GM13976 (cell line): ENCODE measurements at regions not wholly inside any gene's neighbourhood (a gene's known extent, or its start where the extent isn't known, plus 50 kb on each side); places are given as distances from the start of the nearest gene placed in this dataset.

ENCODE experiments used
- DNase-seq: peaks from one replicate; pipeline ENCODE4 v3.0.0; 2012; ENCODE audit warnings: low spot score
- in situ Hi-C: fragments of 300-500 bp; cut with MboI; formaldehyde crosslinking; loops from one replicate; pipeline ENCODE4 v1.12.0; 2022; ENCODE audit warnings: low sequenced_read_pairs, mixed read lengths, inconsistent platforms; ENCODE audit not compliant: unreplicated experiment
- TF ChIP-seq, protein P1 (sequence below): IDR thresholded peaks from 2 replicates; pipeline ENCODE4 v1.5.1; 2012; ENCODE audit warnings: borderline replicate concordance, mild to moderate bottlenecking; ENCODE audit not compliant: insufficient read depth; ENCODE audit errors: extremely low read depth, missing control alignments, control extremely low read depth

DNA sequence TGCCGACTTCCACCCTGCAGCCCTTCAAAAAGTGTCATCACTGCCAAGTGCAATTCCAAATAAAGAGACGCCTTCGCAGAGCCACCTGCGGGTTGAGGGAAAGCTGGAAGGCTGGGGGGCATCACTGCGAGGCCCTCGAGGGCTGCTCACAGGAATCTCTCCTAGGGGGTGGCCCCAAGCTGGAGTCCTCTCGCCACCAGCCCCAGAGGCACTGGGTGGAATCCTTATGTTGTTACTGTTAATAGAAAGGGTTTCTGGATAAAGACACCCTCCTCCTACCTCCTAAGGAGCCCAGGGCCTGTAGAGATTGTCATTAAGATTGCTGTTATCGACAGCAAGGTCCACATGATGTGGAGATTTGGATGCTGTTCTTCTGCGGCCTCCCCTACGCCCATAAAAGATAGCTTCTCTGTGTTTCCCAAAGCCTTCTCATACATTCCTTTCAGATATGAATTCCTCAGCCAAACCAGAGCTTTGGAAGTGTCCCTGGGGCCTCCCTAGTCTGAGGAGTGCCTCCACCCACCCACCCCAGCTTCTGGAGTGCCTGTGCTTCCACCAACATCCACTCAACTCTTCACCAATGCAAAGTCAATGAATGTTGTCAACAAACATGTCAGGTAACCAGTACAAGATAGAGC, 512.7 kb downstream of the SHQ1 start:
- in situ Hi-C loops: no loop called here
- no peak for DNase-seq
- TF ChIP-seq, protein P1, sequence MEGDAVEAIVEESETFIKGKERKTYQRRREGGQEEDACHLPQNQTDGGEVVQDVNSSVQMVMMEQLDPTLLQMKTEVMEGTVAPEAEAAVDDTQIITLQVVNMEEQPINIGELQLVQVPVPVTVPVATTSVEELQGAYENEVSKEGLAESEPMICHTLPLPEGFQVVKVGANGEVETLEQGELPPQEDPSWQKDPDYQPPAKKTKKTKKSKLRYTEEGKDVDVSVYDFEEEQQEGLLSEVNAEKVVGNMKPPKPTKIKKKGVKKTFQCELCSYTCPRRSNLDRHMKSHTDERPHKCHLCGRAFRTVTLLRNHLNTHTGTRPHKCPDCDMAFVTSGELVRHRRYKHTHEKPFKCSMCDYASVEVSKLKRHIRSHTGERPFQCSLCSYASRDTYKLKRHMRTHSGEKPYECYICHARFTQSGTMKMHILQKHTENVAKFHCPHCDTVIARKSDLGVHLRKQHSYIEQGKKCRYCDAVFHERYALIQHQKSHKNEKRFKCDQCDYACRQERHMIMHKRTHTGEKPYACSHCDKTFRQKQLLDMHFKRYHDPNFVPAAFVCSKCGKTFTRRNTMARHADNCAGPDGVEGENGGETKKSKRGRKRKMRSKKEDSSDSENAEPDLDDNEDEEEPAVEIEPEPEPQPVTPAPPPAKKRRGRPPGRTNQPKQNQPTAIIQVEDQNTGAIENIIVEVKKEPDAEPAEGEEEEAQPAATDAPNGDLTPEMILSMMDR: no peak

DNA sequence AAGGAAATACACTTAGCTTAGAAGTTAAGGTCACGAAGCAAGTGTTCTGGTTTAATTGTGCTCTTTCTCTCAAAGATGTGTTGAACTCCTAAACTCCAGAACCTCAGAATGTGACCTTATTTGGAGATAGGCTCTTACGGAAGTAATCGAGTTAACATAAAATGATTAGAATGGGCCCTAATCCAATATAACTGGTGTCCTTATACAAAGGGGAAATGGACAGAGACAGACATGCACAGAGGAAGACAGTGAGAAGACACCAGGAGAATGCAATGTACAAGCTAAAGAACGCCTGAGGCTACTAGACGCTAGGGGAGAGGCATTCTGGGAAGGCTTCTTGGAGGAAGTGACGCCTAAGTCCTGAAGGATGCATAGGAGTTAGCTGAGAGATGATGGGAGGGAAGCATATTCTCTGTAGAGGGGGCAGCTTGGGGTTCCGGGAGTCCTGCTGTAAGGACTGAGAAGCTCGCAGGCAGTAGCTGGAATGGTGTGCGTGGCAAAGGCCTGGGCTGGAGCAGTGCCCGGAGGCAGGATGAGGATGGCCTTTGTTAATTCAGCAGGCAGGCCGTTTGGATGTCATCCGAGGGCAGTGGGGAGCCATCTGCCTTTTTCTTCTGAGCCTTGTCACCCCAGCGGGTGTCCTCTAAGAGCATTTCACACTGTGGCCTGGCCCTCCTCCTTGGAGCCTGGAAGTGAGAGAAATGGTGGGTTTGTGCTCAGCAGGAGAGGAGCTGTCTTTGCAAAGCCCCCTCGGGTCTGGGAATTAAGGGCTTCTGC, 513.4 kb downstream of the SHQ1 start:
- TF ChIP-seq, protein P1: no peak
- no peak for DNase-seq
- in situ Hi-C loops: no loop called here

DNA sequence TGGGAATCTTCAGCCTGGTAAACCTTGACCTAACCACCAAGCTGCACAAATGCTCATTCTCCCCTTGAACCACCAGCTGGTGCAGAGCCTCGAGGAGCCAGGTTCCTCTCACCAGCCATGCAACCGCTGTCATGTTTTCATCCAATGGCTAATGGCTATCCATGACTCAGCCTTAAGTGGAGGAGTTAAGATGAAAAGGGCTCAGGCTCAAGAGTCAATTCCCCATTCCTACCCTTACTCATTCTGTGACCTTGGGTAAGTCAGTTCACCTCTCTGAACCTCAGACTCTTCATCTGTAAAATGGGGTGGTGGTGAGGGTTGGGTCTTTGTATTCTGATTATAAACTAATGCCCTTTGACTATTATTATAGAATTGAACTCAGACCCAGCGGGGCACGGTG, 515.6 kb downstream of the SHQ1 start:
- in situ Hi-C loops: no loop called here
- TF ChIP-seq, protein P1: no peak
- no peak for DNase-seq

DNA sequence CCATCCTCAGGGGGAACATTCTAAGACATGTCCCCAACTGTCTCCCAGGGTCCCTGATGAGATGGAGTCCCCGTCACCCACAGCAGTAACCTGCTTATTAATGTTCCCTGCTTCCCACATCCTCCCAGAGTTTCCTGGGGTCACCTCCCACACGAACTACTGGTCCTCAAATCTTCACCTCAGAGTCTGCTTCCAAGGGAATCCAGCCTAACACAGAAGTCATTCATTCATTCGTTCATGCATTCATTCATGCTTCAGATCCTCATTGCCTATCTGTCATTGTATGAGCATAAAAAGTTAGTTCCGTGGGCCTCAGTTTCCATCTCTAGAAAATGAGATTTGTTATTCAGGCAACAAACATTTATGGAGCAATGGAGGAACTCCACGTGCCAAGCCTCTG, 516.2 kb downstream of the SHQ1 start:
- TF ChIP-seq, protein P1: no peak
- in situ Hi-C loops: no loop called here
- no peak for DNase-seq

DNA sequence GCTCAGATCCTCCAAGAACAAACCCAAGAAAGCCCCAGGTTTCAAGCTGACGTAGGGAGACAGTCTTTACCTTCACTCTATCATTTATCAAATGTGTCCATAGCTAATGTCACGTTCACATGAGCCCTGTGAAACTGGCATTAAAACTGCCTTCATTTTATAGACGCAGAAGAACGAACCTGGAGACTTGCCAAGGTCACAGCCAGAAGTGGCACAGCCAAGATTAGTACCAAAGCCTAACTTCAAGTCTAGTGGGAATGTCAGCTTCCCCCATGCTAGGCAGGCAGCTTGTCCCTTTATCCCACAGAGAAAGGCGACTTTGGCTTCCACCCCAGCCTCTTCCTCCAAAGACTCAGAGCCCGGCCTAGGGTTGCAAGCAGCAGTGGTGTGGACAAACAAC, 517.2 kb downstream of the SHQ1 start:
- DNase-seq: no peak
- in situ Hi-C loops: no loop called here
- TF ChIP-seq, protein P1: no peak

DNA sequence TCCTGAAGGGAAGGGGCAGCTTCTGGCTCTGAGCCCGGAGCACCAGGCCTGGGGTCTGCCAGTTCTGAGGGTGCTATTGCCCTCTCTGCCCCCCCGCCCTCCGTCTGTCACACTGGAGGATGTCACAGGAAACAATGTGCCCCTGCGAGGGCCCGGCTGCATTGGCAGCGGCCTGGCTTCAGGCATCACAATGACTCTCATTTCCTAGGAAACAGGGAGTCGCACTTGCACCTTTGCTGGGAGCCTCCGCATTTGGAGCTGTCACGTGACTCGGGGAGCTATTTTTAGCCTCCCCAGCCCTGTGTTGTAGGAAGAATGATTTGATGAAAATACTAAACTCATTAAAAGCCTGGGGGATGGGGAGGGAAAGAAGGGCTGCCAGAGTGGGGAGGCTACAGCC, 518.9 kb downstream of the SHQ1 start:
- in situ Hi-C loops: no loop called here
- TF ChIP-seq, protein P1: no peak
- DNase-seq: no peak
